Testis (tissue), 2 donors: ENCODE measurements at regions not wholly inside any gene's neighbourhood (a gene's known extent, or its start where the extent isn't known, plus 50 kb on each side); places are given as distances from the start of the nearest gene placed in this dataset.

Experiments used
- POLR2A ChIP-seq: fragments of 450-650 bp; IDR thresholded peaks from one replicate; pipeline ENCODE4 v1.6.1; 2017; ENCODE audit warnings: antibody characterized with exemption, mild to moderate bottlenecking, moderate library complexity
- TF ChIP-seq, protein P1 (sequence below), 3 experiments: fragments of 450-650 bp in 2 of 3; fragments of 200-600 bp in 1 of 3; sonication (generic) in 1 of 3; IDR thresholded peaks; one replicate each; pipeline ENCODE4 v1.5.1; 2016 to 2019; ENCODE audit warnings: antibody characterized with exemption in 3 of 3, mild to moderate bottlenecking in 2 of 3, moderate library complexity in 1 of 3

GRCh38 chr6:86789779-86790411, 147.4 kb upstream of the HTR1E start:
- TF ChIP-seq, protein P1, sequence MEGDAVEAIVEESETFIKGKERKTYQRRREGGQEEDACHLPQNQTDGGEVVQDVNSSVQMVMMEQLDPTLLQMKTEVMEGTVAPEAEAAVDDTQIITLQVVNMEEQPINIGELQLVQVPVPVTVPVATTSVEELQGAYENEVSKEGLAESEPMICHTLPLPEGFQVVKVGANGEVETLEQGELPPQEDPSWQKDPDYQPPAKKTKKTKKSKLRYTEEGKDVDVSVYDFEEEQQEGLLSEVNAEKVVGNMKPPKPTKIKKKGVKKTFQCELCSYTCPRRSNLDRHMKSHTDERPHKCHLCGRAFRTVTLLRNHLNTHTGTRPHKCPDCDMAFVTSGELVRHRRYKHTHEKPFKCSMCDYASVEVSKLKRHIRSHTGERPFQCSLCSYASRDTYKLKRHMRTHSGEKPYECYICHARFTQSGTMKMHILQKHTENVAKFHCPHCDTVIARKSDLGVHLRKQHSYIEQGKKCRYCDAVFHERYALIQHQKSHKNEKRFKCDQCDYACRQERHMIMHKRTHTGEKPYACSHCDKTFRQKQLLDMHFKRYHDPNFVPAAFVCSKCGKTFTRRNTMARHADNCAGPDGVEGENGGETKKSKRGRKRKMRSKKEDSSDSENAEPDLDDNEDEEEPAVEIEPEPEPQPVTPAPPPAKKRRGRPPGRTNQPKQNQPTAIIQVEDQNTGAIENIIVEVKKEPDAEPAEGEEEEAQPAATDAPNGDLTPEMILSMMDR (IDR thresholded peaks at IDR 0.05), result no peak
- no peak for TF ChIP-seq POLR2A
